ENCODE measurements at regions not wholly inside any gene's neighbourhood (a gene's known extent, or its start where the extent isn't known, plus 50 kb on each side); places are given as distances from the start of the nearest gene placed in this dataset.
A peak's percentile ranks its signal among the peaks of the same experiment; 100 is the strongest.

- no peaks in the 10 kb centered on the region for H3K36me3 Mint-ChIP-seq (ENCODE audit: insufficient read depth)
- no peak overlapping the region for H3K27ac Mint-ChIP-seq
- H3K27me3 Mint-ChIP-seq: peaks cover 24% of the 10 kb centered on the region
- no peak overlapping the region for H3K4me3 Mint-ChIP-seq (ENCODE audit: low read depth)
- no peaks in the 10 kb centered on the region for H3K9me3 Mint-ChIP-seq (ENCODE audit: low read depth)
- no peak for DNase-seq (ENCODE audit: low spot score, unreplicated experiment)
- TF ChIP-seq, protein P1, sequence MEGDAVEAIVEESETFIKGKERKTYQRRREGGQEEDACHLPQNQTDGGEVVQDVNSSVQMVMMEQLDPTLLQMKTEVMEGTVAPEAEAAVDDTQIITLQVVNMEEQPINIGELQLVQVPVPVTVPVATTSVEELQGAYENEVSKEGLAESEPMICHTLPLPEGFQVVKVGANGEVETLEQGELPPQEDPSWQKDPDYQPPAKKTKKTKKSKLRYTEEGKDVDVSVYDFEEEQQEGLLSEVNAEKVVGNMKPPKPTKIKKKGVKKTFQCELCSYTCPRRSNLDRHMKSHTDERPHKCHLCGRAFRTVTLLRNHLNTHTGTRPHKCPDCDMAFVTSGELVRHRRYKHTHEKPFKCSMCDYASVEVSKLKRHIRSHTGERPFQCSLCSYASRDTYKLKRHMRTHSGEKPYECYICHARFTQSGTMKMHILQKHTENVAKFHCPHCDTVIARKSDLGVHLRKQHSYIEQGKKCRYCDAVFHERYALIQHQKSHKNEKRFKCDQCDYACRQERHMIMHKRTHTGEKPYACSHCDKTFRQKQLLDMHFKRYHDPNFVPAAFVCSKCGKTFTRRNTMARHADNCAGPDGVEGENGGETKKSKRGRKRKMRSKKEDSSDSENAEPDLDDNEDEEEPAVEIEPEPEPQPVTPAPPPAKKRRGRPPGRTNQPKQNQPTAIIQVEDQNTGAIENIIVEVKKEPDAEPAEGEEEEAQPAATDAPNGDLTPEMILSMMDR (IDR thresholded peaks at IDR 0.05; ENCODE audit: unreplicated experiment): peak; percentile 28
- H3K4me1 Mint-ChIP-seq (ENCODE audit: low read depth): no peaks in the 10 kb centered on the region
Observed at GRCh38 chr5:38207343-38207742, 51.0 kb upstream of the EGFLAM start.

DNA sequence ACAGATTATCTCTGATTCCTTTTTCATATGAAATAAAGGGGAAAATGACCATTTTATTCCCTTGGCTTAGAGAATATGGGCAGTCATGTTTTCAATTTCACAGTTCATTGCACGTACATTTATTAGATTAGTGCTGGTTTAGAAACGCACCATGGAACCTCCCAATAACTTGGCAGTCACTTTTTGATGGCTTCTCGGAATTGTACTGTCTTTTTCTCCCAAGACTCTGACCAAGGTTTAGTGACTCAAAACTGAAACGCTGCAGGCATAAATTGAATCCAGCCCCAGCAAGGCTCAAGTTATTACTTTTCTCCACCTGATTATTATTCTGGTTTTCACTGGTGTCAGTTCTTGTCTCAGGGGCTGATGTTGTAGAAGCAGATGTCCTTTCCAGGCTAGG is 55.6 kb upstream of the EGFLAM start:
- Mint-ChIP-seq H3K4me1 (ENCODE audit: low read depth) (no peaks in the 10 kb centered on the region), H3K36me3 (ENCODE audit: insufficient read depth) (no peaks in the 10 kb centered on the region), H3K27me3 (peaks cover 20% of the 10 kb centered on the region), H3K4me3 (ENCODE audit: low read depth) (no peak overlapping the region), H3K27ac (no peak overlapping the region), H3K9me3 (ENCODE audit: low read depth) (no peaks in the 10 kb centered on the region)
- DNase-seq (ENCODE audit: low spot score, unreplicated experiment): no peak
- TF ChIP-seq, protein P1 (IDR thresholded peaks at IDR 0.05; ENCODE audit: unreplicated experiment): no peak

DNA sequence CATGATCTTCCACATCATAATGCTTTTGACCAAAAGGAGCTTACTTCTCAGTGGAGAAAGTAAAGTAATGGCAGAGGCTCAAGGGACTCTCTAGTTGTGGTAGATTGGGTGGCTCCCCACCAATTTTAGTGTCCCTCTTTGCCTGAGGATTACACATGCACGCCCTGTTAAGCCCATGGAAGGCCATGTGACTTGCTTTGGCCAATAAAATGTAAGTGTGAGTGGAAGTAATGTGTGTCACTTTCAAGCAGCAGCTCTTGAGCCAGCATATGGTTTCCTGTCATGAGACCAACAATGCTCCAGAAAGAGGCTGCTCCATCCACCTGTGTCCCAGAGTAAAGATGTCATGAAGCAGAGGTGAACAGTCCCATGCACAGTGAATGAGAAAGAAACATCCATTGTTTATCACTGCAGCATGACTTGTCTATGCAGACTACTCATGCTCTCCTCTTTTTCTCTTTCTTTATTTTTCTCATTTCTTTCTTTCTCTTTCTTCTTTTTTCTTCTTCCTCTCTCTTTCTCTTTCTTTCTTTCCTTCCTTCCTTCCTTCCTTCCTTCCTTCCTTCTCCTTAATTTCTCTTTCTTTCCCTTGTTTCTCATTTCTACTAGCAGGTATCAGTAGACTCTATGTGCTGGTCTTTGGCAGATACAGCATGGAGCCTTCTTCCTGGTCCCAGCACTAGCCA is 57.3 kb upstream of the EGFLAM start:
- H3K4me3 Mint-ChIP-seq (ENCODE audit: low read depth): no peak overlapping the region
- peaks cover 19% of the 10 kb centered on the region for H3K27me3 Mint-ChIP-seq
- H3K4me1 Mint-ChIP-seq (ENCODE audit: low read depth): no peaks in the 10 kb centered on the region
- H3K9me3 Mint-ChIP-seq (ENCODE audit: low read depth): no peaks in the 10 kb centered on the region
- TF ChIP-seq, protein P1 (IDR thresholded peaks at IDR 0.05; ENCODE audit: unreplicated experiment): no peak
- no peak overlapping the region for H3K27ac Mint-ChIP-seq
- no peak for DNase-seq (ENCODE audit: low spot score, unreplicated experiment)
- no peaks in the 10 kb centered on the region for H3K36me3 Mint-ChIP-seq (ENCODE audit: insufficient read depth)

GRCh38 chr5:38197118-38197517 is 61.2 kb upstream of the EGFLAM start:
- DNase-seq (ENCODE audit: low spot score, unreplicated experiment): no peak
- Mint-ChIP-seq H3K27ac (no peak overlapping the region), H3K4me1 (ENCODE audit: low read depth) (no peaks in the 10 kb centered on the region), H3K9me3 (ENCODE audit: low read depth) (no peaks in the 10 kb centered on the region), H3K36me3 (ENCODE audit: insufficient read depth) (no peaks in the 10 kb centered on the region), H3K4me3 (ENCODE audit: low read depth) (no peak overlapping the region), H3K27me3 (peaks cover 33% of the 10 kb centered on the region)
- TF ChIP-seq, protein P1 (IDR thresholded peaks at IDR 0.05; ENCODE audit: unreplicated experiment): no peak

- Mint-ChIP-seq H3K4me1 (ENCODE audit: low read depth) (no peaks in the 10 kb centered on the region), H3K4me3 (ENCODE audit: low read depth) (no peak overlapping the region), H3K27me3 (peaks cover 33% of the 10 kb centered on the region), H3K36me3 (ENCODE audit: insufficient read depth) (no peaks in the 10 kb centered on the region), H3K27ac (no peak overlapping the region), H3K9me3 (ENCODE audit: low read depth) (no peaks in the 10 kb centered on the region)
- peak; percentile 59 for DNase-seq (ENCODE audit: low spot score, unreplicated experiment)
- TF ChIP-seq, protein P1 (IDR thresholded peaks at IDR 0.05; ENCODE audit: unreplicated experiment): peak; percentile 95
Observed at GRCh38 chr5:38193015-38193581, 65.3 kb upstream of the EGFLAM start.

Data from progenitor cell of endocrine pancreas (in vitro differentiated cells).